Activated CD8-positive, alpha-beta T cell treated with anti-CD3 and anti-CD28 coated beads, Interleukin-2, amount 10 ng/mL, durations not matched to agents 7 days and 5 days (primary cell): ENCODE measurements at regions not wholly inside any gene's neighbourhood (a gene's known extent, or its start where the extent isn't known, plus 50 kb on each side); places are given as distances from the start of the nearest gene placed in this dataset.
"Not testable (repeated sequence)": the region's sequence is repeated elsewhere in the genome, so short reads cannot be mapped to it uniquely, and the experiment has no call there.

Experiments used
- ATAC-seq: fragments of 150-1000 bp; cut with Tn5 transposase; one replicate; pipeline ENCODE4 v1.10.0; 2021; ENCODE audit warnings: moderate library complexity
- CTCF ChIA-PET: fragments of 350-600 bp; sonication (Branson Sonifier 250); formaldehyde crosslinking; loops from one replicate; lab custom pipeline; 2021; ENCODE audit warnings: antibody characterized with exemption; lab: Charles Lee
- POLR2A ChIA-PET: fragments of 350-600 bp; sonication (Branson Sonifier 250); formaldehyde crosslinking; loops from one replicate; lab custom pipeline; 2021; ENCODE audit warnings: antibody characterized with exemption; lab: Charles Lee
- DNase-seq: peaks from one replicate; pipeline ENCODE4 v3.0.0-alpha.2; 2020
- H3K27ac Mint-ChIP-seq: one replicate; pipeline ENCODE4 v1.8.0; 2021; ENCODE audit warnings: mild to moderate bottlenecking, mixed read lengths
- H3K27me3 Mint-ChIP-seq: one replicate; pipeline ENCODE4 v1.8.0; 2021; ENCODE audit warnings: low read depth, mixed read lengths
- H3K36me3 Mint-ChIP-seq: one replicate; pipeline ENCODE4 v1.8.0; 2021; ENCODE audit warnings: low read depth, mixed read lengths
- H3K4me1 Mint-ChIP-seq: one replicate; pipeline ENCODE4 v1.8.0; 2021; ENCODE audit warnings: low read depth, mixed read lengths
- H3K4me3 Mint-ChIP-seq: one replicate; pipeline ENCODE4 v1.8.0; 2021; ENCODE audit warnings: mild to moderate bottlenecking, mixed read lengths
- H3K9me3 Mint-ChIP-seq: one replicate; pipeline ENCODE4 v1.8.0; 2022; ENCODE audit warnings: mixed read lengths; ENCODE audit not compliant: insufficient read depth

GRCh38 chr15:87715252-87715651 lies 541.3 kb downstream of the NTRK3 start:
- POLR2A ChIA-PET: no interaction called here
- no peaks in the 10 kb centered on the region for H3K9me3 Mint-ChIP-seq
- CTCF ChIA-PET: no interaction called here
- no peaks in the 10 kb centered on the region for H3K27me3 Mint-ChIP-seq
- H3K4me1 Mint-ChIP-seq: no peaks in the 10 kb centered on the region
- H3K27ac Mint-ChIP-seq: no peak overlapping the region
- no peak overlapping the region for H3K4me3 Mint-ChIP-seq
- no peaks in the 10 kb centered on the region for H3K36me3 Mint-ChIP-seq
- DNase-seq (no peak), ATAC-seq (no peak)

GRCh38 chr15:87713475-87713879 lies 543.1 kb downstream of the NTRK3 start:
- ChIA-PET CTCF (no interaction called here), POLR2A (no interaction called here)
- Mint-ChIP-seq H3K27me3 (no peaks in the 10 kb centered on the region), H3K4me3 (no peak overlapping the region), H3K9me3 (no peaks in the 10 kb centered on the region), H3K36me3 (no peaks in the 10 kb centered on the region), H3K4me1 (no peaks in the 10 kb centered on the region), H3K27ac (no peak overlapping the region)
- DNase-seq (no peak), ATAC-seq (no peak)

- Mint-ChIP-seq H3K36me3 (no peaks in the 10 kb centered on the region), H3K4me3 (no peak overlapping the region), H3K9me3 (no peaks in the 10 kb centered on the region), H3K4me1 (no peaks in the 10 kb centered on the region), H3K27ac (no peak overlapping the region), H3K27me3 (no peaks in the 10 kb centered on the region)
- DNase-seq (no peak), ATAC-seq (no peak)
- ChIA-PET CTCF (interaction anchor here (1.1 kb wide), 1 partner anchor 14 kb away, joined by 3 read pairs; no protein-coding TSS in a partner anchor), POLR2A (no interaction called here)
Measured at GRCh38 chr15:87712211-87712610, 544.3 kb downstream of the NTRK3 start.

DNA sequence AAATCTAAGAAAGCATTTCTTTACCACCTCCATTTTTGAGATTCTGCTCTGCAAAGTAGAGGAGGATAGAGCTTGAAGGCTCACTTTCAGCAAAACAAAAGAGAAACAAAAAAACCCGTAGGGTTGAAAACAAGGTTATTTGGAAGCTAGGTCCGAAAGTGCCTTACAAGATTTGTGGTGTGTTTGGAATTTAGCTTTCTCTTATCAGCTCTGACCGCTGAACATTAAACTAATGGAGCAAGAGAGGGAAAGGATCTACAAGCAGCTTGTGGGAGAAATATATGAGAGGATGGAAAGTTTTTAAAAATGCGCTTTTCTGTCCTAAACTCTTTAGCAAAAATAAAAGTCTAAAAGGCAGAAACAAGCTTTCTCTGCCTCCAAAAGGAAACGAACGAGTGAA lies 545.5 kb downstream of the NTRK3 start:
- ATAC-seq: no peak
- Mint-ChIP-seq H3K27me3 (no peaks in the 10 kb centered on the region), H3K36me3 (no peaks in the 10 kb centered on the region), H3K4me1 (no peaks in the 10 kb centered on the region), H3K4me3 (no peak overlapping the region), H3K27ac (no peak overlapping the region), H3K9me3 (no peaks in the 10 kb centered on the region)
- CTCF ChIA-PET: interaction anchor here (1.1 kb wide), 1 partner anchor 13 kb away, joined by 3 read pairs; no protein-coding TSS in a partner anchor
- POLR2A ChIA-PET: no interaction called here
- DNase-seq: no peak

DNA sequence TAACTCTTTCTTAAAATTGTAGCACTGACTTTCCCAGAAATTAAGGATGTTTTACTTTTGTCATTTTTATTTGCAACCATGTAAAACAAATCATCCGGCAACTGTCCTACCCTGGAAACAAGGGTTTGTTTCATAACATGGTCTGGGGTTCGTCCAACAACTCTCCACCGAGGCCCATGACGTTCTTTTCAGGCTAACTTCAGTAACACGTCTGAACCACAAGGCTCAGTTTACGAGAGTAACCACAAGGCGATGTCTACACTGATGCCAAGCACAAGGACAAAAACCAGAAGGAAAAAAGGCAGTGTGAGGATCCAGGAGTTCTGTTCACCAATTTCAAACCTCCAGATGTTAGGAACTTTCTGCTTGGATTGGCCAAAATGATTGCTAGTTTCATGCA lies 546.1 kb downstream of the NTRK3 start:
- CTCF ChIA-PET: no interaction called here
- H3K4me3 Mint-ChIP-seq: no peak overlapping the region
- ATAC-seq (no peak), DNase-seq (no peak)
- no peak overlapping the region for H3K27ac Mint-ChIP-seq
- H3K36me3 Mint-ChIP-seq: no peaks in the 10 kb centered on the region
- no peaks in the 10 kb centered on the region for H3K4me1 Mint-ChIP-seq
- H3K9me3 Mint-ChIP-seq: no peaks in the 10 kb centered on the region
- no peaks in the 10 kb centered on the region for H3K27me3 Mint-ChIP-seq
- POLR2A ChIA-PET: no interaction called here

GRCh38 chr15:87707566-87708130 lies 548.9 kb downstream of the NTRK3 start:
- H3K9me3 Mint-ChIP-seq: no peaks in the 10 kb centered on the region
- DNase-seq (no peak), ATAC-seq (no peak)
- ChIA-PET CTCF (no interaction called here), POLR2A (no interaction called here)
- no peaks in the 10 kb centered on the region for H3K4me1 Mint-ChIP-seq
- no peaks in the 10 kb centered on the region for H3K27me3 Mint-ChIP-seq
- H3K4me3 Mint-ChIP-seq: no peak overlapping the region
- no peaks in the 10 kb centered on the region for H3K36me3 Mint-ChIP-seq
- no peak overlapping the region for H3K27ac Mint-ChIP-seq

GRCh38 chr15:87707071-87707470 lies 549.5 kb downstream of the NTRK3 start:
- H3K4me1 Mint-ChIP-seq: no peaks in the 10 kb centered on the region
- no peaks in the 10 kb centered on the region for H3K27me3 Mint-ChIP-seq
- H3K36me3 Mint-ChIP-seq: no peaks in the 10 kb centered on the region
- no peak for ATAC-seq
- POLR2A ChIA-PET: no interaction called here
- no peaks in the 10 kb centered on the region for H3K9me3 Mint-ChIP-seq
- CTCF ChIA-PET: no interaction called here
- H3K4me3 Mint-ChIP-seq: no peak overlapping the region
- H3K27ac Mint-ChIP-seq: no peak overlapping the region
- no peak for DNase-seq

- ATAC-seq (no peak), DNase-seq (no peak)
- no peaks in the 10 kb centered on the region for H3K9me3 Mint-ChIP-seq
- H3K27ac Mint-ChIP-seq: no peak overlapping the region
- H3K36me3 Mint-ChIP-seq: no peaks in the 10 kb centered on the region
- no peaks in the 10 kb centered on the region for H3K4me1 Mint-ChIP-seq
- ChIA-PET POLR2A (no interaction called here), CTCF (no interaction called here)
- H3K27me3 Mint-ChIP-seq: no peaks in the 10 kb centered on the region
- no peak overlapping the region for H3K4me3 Mint-ChIP-seq
Measured at GRCh38 chr15:87706001-87706400, 550.5 kb downstream of the NTRK3 start.

GRCh38 chr15:87704276-87704675 lies 552.3 kb downstream of the NTRK3 start:
- CTCF ChIA-PET: no interaction called here
- DNase-seq (no peak), ATAC-seq (no peak)
- H3K27me3 Mint-ChIP-seq: no peaks in the 10 kb centered on the region
- no peak overlapping the region for H3K4me3 Mint-ChIP-seq
- POLR2A ChIA-PET: no interaction called here
- H3K9me3 Mint-ChIP-seq: no peaks in the 10 kb centered on the region
- H3K27ac Mint-ChIP-seq: no peak overlapping the region
- H3K36me3 Mint-ChIP-seq: no peaks in the 10 kb centered on the region
- no peaks in the 10 kb centered on the region for H3K4me1 Mint-ChIP-seq

- no peak for DNase-seq
- H3K27me3 Mint-ChIP-seq: no peaks in the 10 kb centered on the region
- H3K4me1 Mint-ChIP-seq: no peaks in the 10 kb centered on the region
- H3K36me3 Mint-ChIP-seq: no peaks in the 10 kb centered on the region
- no peaks in the 10 kb centered on the region for H3K9me3 Mint-ChIP-seq
- no peak overlapping the region for H3K27ac Mint-ChIP-seq
- H3K4me3 Mint-ChIP-seq: no peak overlapping the region
- ChIA-PET CTCF (no interaction called here), POLR2A (no interaction called here)
- ATAC-seq: no peak
Measured at GRCh38 chr15:87703327-87704111, 553.0 kb downstream of the NTRK3 start.

DNA sequence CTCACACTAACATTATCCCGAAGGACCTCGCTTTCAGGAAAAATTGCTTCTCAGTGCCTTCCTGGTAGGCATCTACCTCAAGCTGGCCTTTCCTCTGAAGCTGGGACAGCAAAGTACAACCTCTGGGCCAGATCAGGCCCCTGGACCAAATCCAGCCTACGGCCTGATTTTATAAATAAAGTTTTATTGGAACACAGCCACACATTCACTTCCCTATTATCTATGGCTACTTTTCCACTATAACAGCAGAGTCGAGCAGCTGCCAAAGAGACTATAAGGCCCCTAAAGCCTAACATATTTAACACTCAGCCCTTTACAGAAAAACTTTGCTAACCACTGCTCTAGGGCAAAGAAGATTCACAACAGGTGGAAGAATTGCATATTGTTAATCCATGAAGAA lies 554.3 kb downstream of the NTRK3 start:
- Mint-ChIP-seq H3K9me3 (no peaks in the 10 kb centered on the region), H3K36me3 (no peaks in the 10 kb centered on the region), H3K27ac (no peak overlapping the region), H3K27me3 (no peaks in the 10 kb centered on the region), H3K4me3 (no peak overlapping the region), H3K4me1 (no peaks in the 10 kb centered on the region)
- ATAC-seq: no peak
- ChIA-PET POLR2A (no interaction called here), CTCF (no interaction called here)
- no peak for DNase-seq

GRCh38 chr15:87698467-87698866 lies 558.1 kb downstream of the NTRK3 start:
- H3K27ac Mint-ChIP-seq, ATAC-seq, CTCF ChIA-PET, H3K36me3 Mint-ChIP-seq, DNase-seq, H3K9me3 Mint-ChIP-seq, H3K27me3 Mint-ChIP-seq, H3K4me3 Mint-ChIP-seq, POLR2A ChIA-PET, H3K4me1 Mint-ChIP-seq: not testable (repeated sequence)
